CD4-positive, alpha-beta T cell treated with Interleukin-15 for 4 hours (primary cell): ENCODE measurements at regions not wholly inside any gene's neighbourhood (a gene's known extent, or its start where the extent isn't known, plus 50 kb on each side); places are given as distances from the start of the nearest gene placed in this dataset.
"Not testable (repeated sequence)": the region's sequence is repeated elsewhere in the genome, so short reads cannot be mapped to it uniquely, and the experiment has no call there.

Experiments
- DNase-seq: peaks from one replicate; pipeline ENCODE4 v3.0.0-alpha.2; 2020; ENCODE audit warnings: low spot score

GRCh38 chr16:51254390-51254789, 103.3 kb upstream of the SALL1 start:
- DNase-seq: not testable (repeated sequence)

DNA sequence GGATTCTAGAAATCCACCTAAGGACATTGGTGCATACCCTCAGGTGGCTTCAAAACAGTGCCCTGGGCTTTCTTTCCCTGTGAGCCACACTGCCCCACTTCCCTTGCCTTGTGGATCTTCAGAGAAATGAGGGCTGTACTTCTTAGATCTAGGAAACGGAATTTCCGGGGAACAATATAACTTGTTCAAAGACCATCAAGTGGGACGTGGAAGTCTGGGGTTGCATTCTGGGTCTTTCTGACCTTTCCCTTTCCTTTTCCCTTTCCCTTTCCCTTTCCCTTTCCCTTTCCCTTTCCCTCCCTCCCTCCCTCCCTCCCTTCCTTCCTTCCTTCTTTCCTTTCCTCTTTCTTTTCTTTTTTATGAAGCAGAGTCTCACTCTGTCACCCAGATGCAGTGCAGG, 97.1 kb upstream of the SALL1 start:
- no peak for DNase-seq

DNA sequence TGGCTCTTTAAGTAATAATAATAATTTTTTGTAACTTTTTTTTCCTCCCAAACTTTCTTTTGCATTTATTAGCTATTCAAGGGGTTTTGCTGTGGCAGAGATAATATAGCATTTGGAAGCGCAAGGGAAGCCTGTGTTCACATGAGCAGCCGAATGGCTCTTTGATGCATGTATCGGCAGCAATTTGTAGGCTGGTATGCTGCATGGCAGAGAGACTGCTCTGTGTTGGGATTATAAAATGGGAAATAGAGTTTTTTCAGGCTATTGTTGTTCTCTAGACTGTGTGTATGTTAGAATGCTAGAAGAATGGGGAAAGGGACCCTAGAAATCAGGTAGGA, 94.6 kb upstream of the SALL1 start:
- no peak for DNase-seq

GRCh38 chr16:51244887-51245657, 94.0 kb upstream of the SALL1 start:
- DNase-seq: no peak

GRCh38 chr16:51243936-51244436, 92.9 kb upstream of the SALL1 start:
- no peak for DNase-seq

DNA sequence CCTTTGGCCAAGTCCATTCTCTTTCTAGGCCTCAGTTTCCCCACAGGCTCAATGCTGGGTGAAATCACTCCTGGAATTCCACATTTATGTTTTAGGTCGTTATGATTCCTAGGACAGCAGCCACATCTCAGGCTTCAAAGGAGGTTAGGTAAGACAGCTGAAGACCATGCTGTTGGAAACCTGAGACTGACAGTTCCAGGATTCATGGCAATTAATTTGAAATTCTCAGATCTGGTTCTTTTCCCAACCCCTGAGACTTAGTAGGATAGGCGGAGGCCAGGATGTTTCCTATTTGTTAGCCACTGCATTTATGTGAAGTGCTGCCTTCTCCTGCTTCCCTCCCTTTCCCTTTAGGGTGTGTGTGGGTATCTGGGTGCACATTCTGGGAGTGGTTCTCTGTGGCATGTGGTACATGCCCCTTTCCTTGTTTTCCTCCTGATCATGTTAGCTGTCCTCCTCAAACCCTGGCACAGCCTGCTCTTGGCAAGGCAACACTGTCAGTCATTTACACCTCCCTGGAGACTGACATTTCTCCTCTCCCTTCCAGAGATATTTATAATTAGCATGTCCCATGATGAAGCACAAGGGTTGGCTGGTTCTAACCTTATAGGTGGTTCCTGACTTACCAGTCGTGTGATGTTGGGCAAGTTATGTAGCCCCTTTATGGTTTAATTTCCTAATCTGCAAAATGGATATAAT, 91.4 kb upstream of the SALL1 start:
- no peak for DNase-seq

- no peak for DNase-seq
Observed at GRCh38 chr16:51239196-51239595, 88.1 kb upstream of the SALL1 start.

GRCh38 chr16:51237861-51238378, 86.8 kb upstream of the SALL1 start:
- no peak for DNase-seq

DNA sequence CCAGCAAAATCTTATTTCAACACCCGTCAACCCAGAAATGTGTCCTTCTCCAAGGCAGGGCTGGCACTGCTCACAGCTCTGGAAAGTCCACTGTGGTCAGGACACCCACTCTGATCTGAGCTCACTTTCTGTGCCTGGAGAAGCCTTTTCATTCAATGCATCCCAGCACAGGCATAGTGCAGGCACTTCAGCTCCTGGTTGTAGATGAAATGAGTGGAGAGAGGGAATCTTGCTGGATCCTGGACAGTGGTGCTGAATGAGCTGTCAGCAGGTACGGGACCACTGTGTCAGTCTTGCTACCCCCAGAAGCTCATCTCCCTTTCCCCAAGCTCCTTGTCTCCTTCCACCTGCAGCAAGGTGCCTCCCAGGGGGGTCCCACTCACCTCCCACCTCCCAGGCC, 86.1 kb upstream of the SALL1 start:
- DNase-seq: no peak

GRCh38 chr16:51236583-51236982, 85.5 kb upstream of the SALL1 start:
- DNase-seq: no peak

- DNase-seq: no peak
Observed at GRCh38 chr16:51231702-51232101, 80.6 kb upstream of the SALL1 start.

DNA sequence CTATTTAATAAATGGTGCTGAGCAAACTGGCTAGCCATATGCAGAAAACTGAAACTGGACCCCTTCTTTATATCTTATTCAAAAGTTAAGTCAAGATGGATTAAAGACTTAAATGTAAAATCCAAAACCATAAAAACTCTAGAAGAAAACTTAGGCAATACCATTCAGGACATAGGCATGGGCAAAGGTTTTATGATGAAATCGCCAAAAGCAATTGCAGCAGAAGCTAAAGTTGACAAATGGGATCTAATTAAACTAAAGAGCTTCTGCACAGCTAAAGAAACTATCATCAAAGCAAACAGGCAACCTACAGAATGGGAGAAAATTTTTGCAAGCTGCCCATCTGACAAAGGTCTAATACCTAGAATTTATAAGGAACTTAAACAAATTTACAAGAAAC, 79.0 kb upstream of the SALL1 start:
- DNase-seq: not testable (repeated sequence)

DNA sequence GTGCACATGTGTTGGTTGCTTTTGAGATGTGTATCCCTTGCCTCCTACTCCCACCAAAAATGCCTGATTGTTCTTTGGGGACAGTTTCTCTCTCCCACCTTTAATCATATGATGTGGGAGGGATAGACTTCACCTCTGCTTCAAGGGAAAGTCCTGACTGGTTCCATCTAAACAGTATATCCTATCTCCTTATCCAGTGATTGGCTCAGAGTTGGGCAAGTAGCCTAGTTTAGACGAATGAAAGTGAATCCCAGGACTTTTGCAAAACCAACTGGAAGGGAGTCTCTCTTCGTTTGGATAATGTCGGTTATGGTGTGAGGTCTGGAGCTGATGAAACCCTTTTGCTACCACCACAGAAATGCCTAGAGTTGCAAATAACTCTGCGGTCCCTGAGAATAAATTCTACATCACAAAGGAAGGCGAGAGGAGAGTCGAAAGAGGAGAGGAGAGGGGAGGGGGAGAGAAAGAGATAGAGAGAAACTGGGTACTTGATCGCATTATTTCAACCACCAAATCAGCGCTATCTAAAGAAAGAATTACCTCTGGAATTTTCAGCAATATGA, 77.1 kb upstream of the SALL1 start:
- DNase-seq: no peak

GRCh38 chr16:51225878-51226277, 74.8 kb upstream of the SALL1 start:
- no peak for DNase-seq

DNA sequence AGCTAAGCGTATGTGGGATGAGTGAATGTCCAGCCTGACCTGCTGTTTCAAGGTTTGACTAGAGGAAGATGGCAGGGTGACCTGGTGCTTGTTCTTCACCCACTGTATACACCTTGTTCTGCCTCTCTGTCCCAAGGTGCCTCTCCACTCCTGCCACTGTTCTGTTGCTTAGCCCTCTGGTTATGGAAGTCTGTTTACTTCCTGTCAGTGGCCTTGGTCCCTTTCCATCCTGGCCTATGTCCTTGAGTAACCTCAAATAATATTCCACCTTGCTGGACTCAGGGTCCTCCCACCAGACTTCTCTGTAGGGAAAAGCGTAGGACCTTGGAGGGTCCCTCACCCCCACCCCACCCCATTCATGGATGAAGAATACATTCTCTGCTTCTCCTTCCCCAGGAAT, 73.2 kb upstream of the SALL1 start:
- no peak for DNase-seq

- no peak for DNase-seq
Observed at GRCh38 chr16:51222016-51222415, 70.9 kb upstream of the SALL1 start.

- DNase-seq: no peak
Observed at GRCh38 chr16:51211148-51211547, 60.1 kb upstream of the SALL1 start.

- no peak for DNase-seq
Observed at GRCh38 chr16:51210087-51210486, 59.0 kb upstream of the SALL1 start.

DNA sequence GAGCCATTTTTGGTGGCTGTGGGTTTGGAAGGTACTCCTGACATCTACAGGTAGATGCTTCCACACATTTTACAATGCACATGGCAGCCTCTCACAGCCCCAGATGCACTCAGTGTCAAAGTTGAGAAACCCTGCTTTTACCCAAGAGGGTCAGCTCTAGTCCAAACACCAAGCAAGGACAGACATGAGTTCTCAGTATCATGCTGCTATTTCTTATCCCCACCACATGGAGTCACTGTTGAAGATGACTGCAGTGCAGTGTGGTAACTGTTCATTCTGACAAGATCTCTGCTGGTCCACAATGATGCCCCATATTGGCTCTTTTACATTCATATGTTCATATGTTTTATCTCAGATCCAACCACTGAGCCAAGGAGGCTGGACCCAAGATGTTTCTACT, 50.5 kb upstream of the SALL1 start:
- no peak for DNase-seq
